ENCODE measurements at regions not wholly inside any gene's neighbourhood (a gene's known extent, or its start where the extent isn't known, plus 50 kb on each side); places are given as distances from the start of the nearest gene placed in this dataset.

DNA sequence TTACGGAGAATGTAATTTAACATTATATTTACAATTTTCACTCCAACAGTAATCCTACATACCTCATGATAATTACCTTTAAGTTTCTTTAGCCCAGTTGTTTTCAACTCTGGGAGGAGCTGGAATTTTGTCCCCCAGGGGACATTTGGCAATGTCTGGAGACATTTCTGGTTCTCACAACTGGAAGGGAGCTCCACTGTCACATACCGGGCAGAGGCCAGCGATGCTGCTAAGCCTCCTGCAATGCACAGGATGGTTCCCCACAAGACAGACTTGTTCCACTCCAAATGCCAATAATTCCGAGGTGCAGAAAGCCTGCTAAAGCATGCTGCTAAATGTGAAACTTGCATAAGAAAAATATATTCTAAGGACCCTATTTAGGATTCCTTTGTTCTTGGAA, 251.1 kb upstream of the IRX5 start:
- Histone ChIP-seq H3K4me1 (ENCODE audit: low read depth, poor library complexity, severe bottlenecking) (no peaks in the 10 kb centered on the region), H3K79me2 (ENCODE audit: insufficient read depth, low read depth) (no peaks in the 10 kb centered on the region), H2AFZ (ENCODE audit: low read depth) (no peak overlapping the region), H3K36me3 (ENCODE audit: insufficient read depth) (no peaks in the 10 kb centered on the region), H3K27ac (no peak overlapping the region), H4K20me1 (ENCODE audit: insufficient read depth) (no peaks in the 10 kb centered on the region), H3K27me3 (ENCODE audit: insufficient read depth, low read depth) (no peaks in the 10 kb centered on the region), H3K9ac (no peak overlapping the region), H3K4me3 (IDR thresholded peaks at IDR 0.05; ENCODE audit: insufficient read depth, low read depth, low read length) (no peak overlapping the region), H3K4me2 (no peak overlapping the region)
- TF ChIP-seq, protein P1, sequence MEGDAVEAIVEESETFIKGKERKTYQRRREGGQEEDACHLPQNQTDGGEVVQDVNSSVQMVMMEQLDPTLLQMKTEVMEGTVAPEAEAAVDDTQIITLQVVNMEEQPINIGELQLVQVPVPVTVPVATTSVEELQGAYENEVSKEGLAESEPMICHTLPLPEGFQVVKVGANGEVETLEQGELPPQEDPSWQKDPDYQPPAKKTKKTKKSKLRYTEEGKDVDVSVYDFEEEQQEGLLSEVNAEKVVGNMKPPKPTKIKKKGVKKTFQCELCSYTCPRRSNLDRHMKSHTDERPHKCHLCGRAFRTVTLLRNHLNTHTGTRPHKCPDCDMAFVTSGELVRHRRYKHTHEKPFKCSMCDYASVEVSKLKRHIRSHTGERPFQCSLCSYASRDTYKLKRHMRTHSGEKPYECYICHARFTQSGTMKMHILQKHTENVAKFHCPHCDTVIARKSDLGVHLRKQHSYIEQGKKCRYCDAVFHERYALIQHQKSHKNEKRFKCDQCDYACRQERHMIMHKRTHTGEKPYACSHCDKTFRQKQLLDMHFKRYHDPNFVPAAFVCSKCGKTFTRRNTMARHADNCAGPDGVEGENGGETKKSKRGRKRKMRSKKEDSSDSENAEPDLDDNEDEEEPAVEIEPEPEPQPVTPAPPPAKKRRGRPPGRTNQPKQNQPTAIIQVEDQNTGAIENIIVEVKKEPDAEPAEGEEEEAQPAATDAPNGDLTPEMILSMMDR (conservative IDR thresholded peaks at IDR 0.05; ENCODE audit: low read depth, low read length) = no peak

DNA sequence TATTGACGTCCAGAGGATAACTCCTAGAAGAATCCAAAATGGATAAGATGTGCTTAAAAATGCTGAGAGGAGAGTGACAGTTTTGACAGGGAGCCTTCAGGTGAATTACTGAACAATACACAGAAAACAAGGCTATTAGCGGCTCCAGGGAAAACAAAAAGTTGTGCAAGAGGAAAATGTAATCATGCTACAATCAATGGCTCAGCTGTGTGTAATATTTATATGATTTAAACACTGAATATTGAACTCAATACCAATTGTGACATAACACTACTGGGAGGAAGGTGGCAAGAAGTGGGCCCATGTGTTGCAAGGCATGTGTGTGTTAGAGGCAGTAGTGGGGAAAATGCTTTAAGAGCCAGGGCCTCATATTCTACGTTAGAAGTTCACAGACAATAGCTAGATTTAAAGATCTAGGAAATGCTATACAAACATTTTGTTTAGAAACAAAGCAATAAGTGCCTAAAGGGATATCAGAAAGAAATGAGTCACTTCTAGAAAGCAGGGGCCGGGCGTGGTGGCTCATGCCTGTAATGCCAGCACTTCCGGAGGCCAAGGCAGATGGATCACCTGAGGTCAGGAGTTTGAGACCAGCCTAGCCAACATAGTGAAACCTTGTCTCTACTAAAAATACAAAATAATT, 253.2 kb upstream of the IRX5 start:
- Histone ChIP-seq H4K20me1 (ENCODE audit: insufficient read depth) (no peaks in the 10 kb centered on the region), H2AFZ (ENCODE audit: low read depth) (no peak overlapping the region), H3K4me1 (ENCODE audit: low read depth, poor library complexity, severe bottlenecking) (no peaks in the 10 kb centered on the region), H3K4me3 (IDR thresholded peaks at IDR 0.05; ENCODE audit: insufficient read depth, low read depth, low read length) (no peak overlapping the region), H3K4me2 (no peak overlapping the region), H3K27ac (no peak overlapping the region), H3K27me3 (ENCODE audit: insufficient read depth, low read depth) (no peaks in the 10 kb centered on the region), H3K79me2 (ENCODE audit: insufficient read depth, low read depth) (no peaks in the 10 kb centered on the region), H3K9ac (no peak overlapping the region), H3K36me3 (ENCODE audit: insufficient read depth) (no peaks in the 10 kb centered on the region)
- TF ChIP-seq, protein P1 (conservative IDR thresholded peaks at IDR 0.05; ENCODE audit: low read depth, low read length) = no peak

GRCh38 chr16:54673313-54673712, 257.4 kb upstream of the IRX5 start:
- H3K4me3 ChIP-seq (IDR thresholded peaks at IDR 0.05; ENCODE audit: insufficient read depth, low read depth, low read length) = no peak overlapping the region
- H2AFZ ChIP-seq (ENCODE audit: low read depth) = no peak overlapping the region

GRCh38 chr16:54672500-54672899, 258.2 kb upstream of the IRX5 start:
- Histone ChIP-seq H3K27ac (no peak overlapping the region), H3K36me3 (ENCODE audit: insufficient read depth) (no peaks in the 10 kb centered on the region), H2AFZ (ENCODE audit: low read depth) (no peak overlapping the region), H3K79me2 (ENCODE audit: insufficient read depth, low read depth) (no peaks in the 10 kb centered on the region), H3K4me3 (IDR thresholded peaks at IDR 0.05; ENCODE audit: insufficient read depth, low read depth, low read length) (no peak overlapping the region), H3K27me3 (ENCODE audit: insufficient read depth, low read depth) (no peaks in the 10 kb centered on the region), H3K9ac (no peak overlapping the region), H4K20me1 (ENCODE audit: insufficient read depth) (no peaks in the 10 kb centered on the region), H3K4me1 (ENCODE audit: low read depth, poor library complexity, severe bottlenecking) (no peaks in the 10 kb centered on the region), H3K4me2 (no peak overlapping the region)
- TF ChIP-seq, protein P1 (conservative IDR thresholded peaks at IDR 0.05; ENCODE audit: low read depth, low read length) = no peak

More at GRCh38 chr16:54673313-54673712, 257.4 kb upstream of the IRX5 start:
- Histone ChIP-seq H4K20me1 (ENCODE audit: insufficient read depth) (no peaks in the 10 kb centered on the region), H3K36me3 (ENCODE audit: insufficient read depth) (no peaks in the 10 kb centered on the region), H3K9ac (no peak overlapping the region), H3K27me3 (ENCODE audit: insufficient read depth, low read depth) (no peaks in the 10 kb centered on the region), H3K4me1 (ENCODE audit: low read depth, poor library complexity, severe bottlenecking) (no peaks in the 10 kb centered on the region), H3K4me2 (no peak overlapping the region), H3K79me2 (ENCODE audit: insufficient read depth, low read depth) (no peaks in the 10 kb centered on the region), H3K27ac (no peak overlapping the region)
- TF ChIP-seq, protein P1 (conservative IDR thresholded peaks at IDR 0.05; ENCODE audit: low read depth, low read length) = no peak
